Ovary (tissue), 3 donors: ENCODE measurements at regions not wholly inside any gene's neighbourhood (a gene's known extent, or its start where the extent isn't known, plus 50 kb on each side); places are given as distances from the start of the nearest gene placed in this dataset.

Experiments
- EP300 ChIP-seq: sonication (generic); formaldehyde crosslinking; IDR thresholded peaks from one replicate; pipeline ENCODE4 v1.6.1; 2017; ENCODE audit warnings: antibody characterized with exemption
- POLR2A ChIP-seq: fragments of 450-650 bp; IDR thresholded peaks from one replicate; pipeline ENCODE4 v1.6.1; 2017; ENCODE audit warnings: antibody characterized with exemption, mild to moderate bottlenecking, moderate library complexity
- TF ChIP-seq, protein P1 (sequence below), 3 donors: fragments of 450-650 bp in 2 of 3; fragments of 200-600 bp in 1 of 3; IDR thresholded peaks; one replicate each; pipeline versions ENCODE4 v1.5.1 to v1.8.0; 2016 to 2022; ENCODE audit warnings: antibody characterized with exemption in 3 of 3, mild to moderate bottlenecking in 1 of 3
- donor health status: DM: no; HTN: no; CAD: no.

DNA sequence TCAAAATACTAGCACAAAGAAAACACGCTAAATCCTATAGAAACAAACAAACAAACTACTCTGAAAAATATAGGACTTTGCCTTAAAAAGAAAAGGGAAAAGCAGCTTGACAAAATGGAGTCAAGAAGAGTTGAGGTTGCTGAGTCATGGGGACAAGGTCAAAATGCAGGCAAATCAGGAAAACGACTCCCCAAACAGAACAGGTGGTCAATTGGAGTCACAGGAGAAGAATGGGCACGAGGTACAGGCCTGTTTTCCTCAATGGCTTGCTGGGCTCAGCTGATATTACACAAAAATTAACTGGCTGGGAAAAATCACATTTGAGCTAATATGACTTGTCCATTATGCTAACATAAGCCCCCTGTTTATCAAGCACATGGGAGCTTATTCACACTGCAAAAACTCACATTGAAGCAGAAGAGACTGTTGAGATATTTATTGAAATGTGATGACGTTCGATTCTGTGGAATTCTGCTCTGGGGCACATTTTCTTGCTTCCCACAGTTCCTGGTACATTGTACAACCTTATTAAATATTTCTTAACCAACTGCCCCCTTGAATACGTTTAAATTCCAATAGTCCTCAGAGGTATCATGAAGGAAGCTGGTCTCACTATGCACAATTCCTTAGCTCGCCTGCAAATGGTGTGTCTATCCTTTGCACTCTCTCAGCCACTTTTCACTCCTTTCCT lies 1622.1 kb downstream of the STIM2 start:
- TF ChIP-seq, protein P1, sequence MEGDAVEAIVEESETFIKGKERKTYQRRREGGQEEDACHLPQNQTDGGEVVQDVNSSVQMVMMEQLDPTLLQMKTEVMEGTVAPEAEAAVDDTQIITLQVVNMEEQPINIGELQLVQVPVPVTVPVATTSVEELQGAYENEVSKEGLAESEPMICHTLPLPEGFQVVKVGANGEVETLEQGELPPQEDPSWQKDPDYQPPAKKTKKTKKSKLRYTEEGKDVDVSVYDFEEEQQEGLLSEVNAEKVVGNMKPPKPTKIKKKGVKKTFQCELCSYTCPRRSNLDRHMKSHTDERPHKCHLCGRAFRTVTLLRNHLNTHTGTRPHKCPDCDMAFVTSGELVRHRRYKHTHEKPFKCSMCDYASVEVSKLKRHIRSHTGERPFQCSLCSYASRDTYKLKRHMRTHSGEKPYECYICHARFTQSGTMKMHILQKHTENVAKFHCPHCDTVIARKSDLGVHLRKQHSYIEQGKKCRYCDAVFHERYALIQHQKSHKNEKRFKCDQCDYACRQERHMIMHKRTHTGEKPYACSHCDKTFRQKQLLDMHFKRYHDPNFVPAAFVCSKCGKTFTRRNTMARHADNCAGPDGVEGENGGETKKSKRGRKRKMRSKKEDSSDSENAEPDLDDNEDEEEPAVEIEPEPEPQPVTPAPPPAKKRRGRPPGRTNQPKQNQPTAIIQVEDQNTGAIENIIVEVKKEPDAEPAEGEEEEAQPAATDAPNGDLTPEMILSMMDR (IDR thresholded peaks at IDR 0.05): no peak
- TF ChIP-seq EP300 (no peak), POLR2A (no peak)
